IMR-90 (cell line): ENCODE measurements at regions not wholly inside any gene's neighbourhood (a gene's known extent, or its start where the extent isn't known, plus 50 kb on each side); places are given as distances from the start of the nearest gene placed in this dataset.

ENCODE experiments used
- ATAC-seq: fragments of 200-7000 bp; cut with Tn5 transposase; 2 replicates; pipeline ENCODE4 v1.9.1; 2020; ENCODE audit warnings: low read depth, mild to moderate bottlenecking, moderate library complexity
- BruUV-seq: library from RNA; stranded (reverse); fragments of 400-500 nt; replicated peaks from 2 replicates; lab custom pipeline; 2021; lab: Mats Ljungman, UMichigan
- CTCF ChIA-PET: fragments of 300-600 bp; formaldehyde crosslinking; extraction: SDS; loops from one replicate; lab custom pipeline; 2021; ENCODE audit warnings: antibody characterized with exemption; lab: Yijun Ruan, JAX
- POLR2A ChIA-PET: fragments of 300-600 bp; sonication (Branson Sonifier 250); formaldehyde crosslinking; loops from one replicate; lab custom pipeline; 2022; ENCODE audit warnings: antibody characterized with exemption; ENCODE audit not compliant: unreplicated experiment; lab: Charles Lee
- DNase-seq: peaks from one replicate; pipeline ENCODE4 v3.0.0; 2013
- H2AFZ ChIP-seq: replicated peaks from 2 replicates; pipeline ENCODE3; 2013; ENCODE audit warnings: low read length, mild to moderate bottlenecking; ENCODE audit not compliant: poor library complexity
- H2AK5ac ChIP-seq: 2 replicates; pipeline ENCODE4 v1.6.1; 2013; ENCODE audit warnings: low read depth, low read length, inconsistent platforms
- H2AK9ac ChIP-seq: replicated peaks from 2 replicates; pipeline ENCODE3; 2013; ENCODE audit warnings: mild to moderate bottlenecking, low read depth, low read length, moderate library complexity; ENCODE audit not compliant: poor library complexity
- H2BK120ac ChIP-seq: 2 replicates; pipeline ENCODE4 v1.6.1; 2013; ENCODE audit warnings: low read depth, low read length, inconsistent platforms
- H2BK15ac ChIP-seq: 3 replicates; pipeline ENCODE4 v1.6.1; 2013; ENCODE audit warnings: low read depth, low read length, inconsistent platforms
- H2BK20ac ChIP-seq: 2 replicates; pipeline ENCODE4 v1.6.1; 2013; ENCODE audit warnings: low read depth, mild to moderate bottlenecking, inconsistent platforms, low read length, moderate library complexity
- H2BK5ac ChIP-seq: 2 replicates; pipeline ENCODE4 v1.6.1; 2013; ENCODE audit warnings: mild to moderate bottlenecking, low read depth, low read length, inconsistent platforms; ENCODE audit not compliant: poor library complexity, severe bottlenecking
- H3K14ac ChIP-seq: replicated peaks from 2 replicates; pipeline ENCODE4 v1.6.1; 2013; ENCODE audit warnings: low read depth, low read length, inconsistent platforms
- H3K18ac ChIP-seq: 2 replicates; pipeline ENCODE4 v1.6.1; 2013; ENCODE audit warnings: low read depth, low read length, control low read depth
- H3K23ac ChIP-seq: 2 replicates; pipeline ENCODE4 v1.6.1; 2013; ENCODE audit warnings: low read depth, low read length, inconsistent platforms
- H3K27ac ChIP-seq: 2 replicates; pipeline ENCODE4 v1.5.1; 2013; ENCODE audit warnings: mild to moderate bottlenecking, control low read depth, low read length; ENCODE audit not compliant: insufficient read depth
- H3K27me3 ChIP-seq: 2 replicates; pipeline ENCODE4 v1.6.1; 2013; ENCODE audit warnings: low read length; ENCODE audit not compliant: control insufficient read depth, insufficient read depth
- H3K36me3 ChIP-seq: 2 replicates; pipeline ENCODE4 v1.6.1; 2013; ENCODE audit warnings: low read length, mixed read lengths; ENCODE audit not compliant: control insufficient read depth, insufficient read depth
- H3K4ac ChIP-seq: 2 replicates; pipeline ENCODE4 v1.6.1; 2013; ENCODE audit warnings: low read depth, low read length, inconsistent platforms
- H3K4me1 ChIP-seq: 2 replicates; pipeline ENCODE4 v1.6.1; 2013; ENCODE audit warnings: low read length, mixed read lengths; ENCODE audit not compliant: control insufficient read depth, insufficient read depth
- H3K4me2 ChIP-seq: 2 replicates; pipeline ENCODE4 v1.6.1; 2013; ENCODE audit warnings: low read depth, mild to moderate bottlenecking, control low read depth, low read length, moderate library complexity
- H3K4me3 ChIP-seq: 2 replicates; pipeline ENCODE4 v1.5.1; 2013; ENCODE audit warnings: low read depth, mild to moderate bottlenecking, control low read depth, low read length, moderate library complexity; ENCODE audit not compliant: insufficient read depth
- H3K56ac ChIP-seq: 2 replicates; pipeline ENCODE4 v1.6.1; 2013; ENCODE audit warnings: low read length, inconsistent platforms; ENCODE audit not compliant: insufficient read depth; ENCODE audit errors: extremely low read depth
- H3K79me1 ChIP-seq, 2 experiments: 2 replicates each; pipeline ENCODE4 v1.6.1; 2013; ENCODE audit warnings: low read length in 2 of 2, inconsistent platforms in 1 of 2, low read depth in 1 of 2
- H3K9ac ChIP-seq: 2 replicates; pipeline ENCODE4 v1.6.1; 2013; ENCODE audit warnings: low read depth, low read length, control low read depth
- H3K9me1 ChIP-seq: 2 replicates; pipeline ENCODE4 v1.6.1; 2013; ENCODE audit warnings: low read length, inconsistent platforms; ENCODE audit not compliant: insufficient read depth
- H3K9me3 ChIP-seq: 2 replicates; pipeline ENCODE4 v1.6.1; 2013; ENCODE audit warnings: low read length; ENCODE audit not compliant: control insufficient read depth, insufficient read depth
- H4K20me1 ChIP-seq: 2 replicates; pipeline ENCODE4 v1.6.1; 2013; ENCODE audit warnings: low read length, inconsistent platforms; ENCODE audit not compliant: insufficient read depth
- H4K5ac ChIP-seq: 2 replicates; pipeline ENCODE4 v1.6.1; 2013; ENCODE audit warnings: mild to moderate bottlenecking, low read depth, low read length, control low read depth
- H4K8ac ChIP-seq, 2 experiments: 2 replicates each; pipeline ENCODE4 v1.6.1; 2013; ENCODE audit warnings: low read depth in 2 of 2, low read length in 2 of 2, control low read depth in 1 of 2, inconsistent platforms in 1 of 2
- H4K91ac ChIP-seq: 2 replicates; pipeline ENCODE4 v1.6.1; 2013; ENCODE audit warnings: low read depth, low read length, inconsistent platforms; ENCODE audit not compliant: insufficient read depth
- BHLHE40 ChIP-seq: fragments of 150-350 bp; IDR thresholded peaks from 2 replicates; pipeline ENCODE4 v1.6.1; 2016; ENCODE audit warnings: mild to moderate bottlenecking, low read depth, low read length
- CEBPB ChIP-seq: IDR thresholded peaks from 2 replicates; pipeline ENCODE4 v1.6.1; 2012; ENCODE audit warnings: low read depth, low read length, improper control_type of control experiment
- CHD1 ChIP-seq: IDR thresholded peaks from 2 replicates; pipeline ENCODE4 v1.6.1; 2012; ENCODE audit warnings: low read depth, low read length, improper control_type of control experiment
- CTCF ChIP-seq: conservative IDR thresholded peaks from 2 replicates; pipeline ENCODE4 v1.5.1; 2012; ENCODE audit warnings: mild to moderate bottlenecking, low read depth, low read length, improper control_type of control experiment
- ELK1 ChIP-seq: fragments of 150-350 bp; IDR thresholded peaks from 2 replicates; pipeline ENCODE4 v1.6.1; 2016; ENCODE audit warnings: low read depth, mild to moderate bottlenecking, low read length, moderate library complexity, borderline replicate concordance
- FOS ChIP-seq: fragments of 150-350 bp; IDR thresholded peaks from 2 replicates; pipeline ENCODE4 v1.6.1; 2016; ENCODE audit warnings: low read depth, low read length
- MAFK ChIP-seq: IDR thresholded peaks from 2 replicates; pipeline ENCODE4 v1.6.1; 2012; ENCODE audit warnings: low read depth, low read length, improper control_type of control experiment
- MAZ ChIP-seq: IDR thresholded peaks from 2 replicates; pipeline ENCODE4 v1.6.1; 2012; ENCODE audit warnings: low read depth, mild to moderate bottlenecking, low read length, improper control_type of control experiment, moderate library complexity, borderline replicate concordance
- MXI1 ChIP-seq: IDR thresholded peaks from 2 replicates; pipeline ENCODE4 v1.6.1; 2012; ENCODE audit warnings: low read depth, mild to moderate bottlenecking, low read length, moderate library complexity, borderline replicate concordance
- NFE2L2 ChIP-seq: fragments of 150-350 bp; IDR thresholded peaks from 2 replicates; pipeline ENCODE4 v1.6.1; 2016; ENCODE audit warnings: low read depth, mild to moderate bottlenecking, low read length
- POLR2A ChIP-seq: IDR thresholded peaks from 2 replicates; pipeline ENCODE4 v1.6.1; 2012; ENCODE audit warnings: mild to moderate bottlenecking, low read depth, low read length
- RAD21 ChIP-seq: IDR thresholded peaks from 2 replicates; pipeline ENCODE4 v1.6.1; 2012; ENCODE audit warnings: low read length, improper control_type of control experiment
- RFX5 ChIP-seq: IDR thresholded peaks from 2 replicates; pipeline ENCODE4 v1.8.0; 2012; ENCODE audit warnings: low read depth, mild to moderate bottlenecking, low read length, moderate library complexity
- SMC3 ChIP-seq: fragments of 150-350 bp; IDR thresholded peaks from 2 replicates; pipeline ENCODE4 v1.6.1; 2016; ENCODE audit warnings: low read depth, mild to moderate bottlenecking, antibody characterized with exemption, low read length, moderate library complexity
- WGBS, 2 experiments: methylation state at CpG; one replicate each; pipeline versions ENCODE4 v1.1.5 to v1.1.7; 2013; ENCODE audit warnings: missing lambda C conversion rate in 2 of 2; ENCODE audit not compliant: insufficient read length in 1 of 2; ENCODE audit errors: extremely low coverage in 2 of 2; 5-methylcytosine and 5-hydroxymethylcytosine counted together
- dilution Hi-C: fragments of 300-500 bp; cut with HindIII; formaldehyde crosslinking; loops from one replicate; pipeline ENCODE4 v1.14.3; 2018; ENCODE audit warnings: low sequenced_read_pairs; ENCODE audit not compliant: unreplicated experiment
- in situ Hi-C: fragments of 300-500 bp; cut with MboI; formaldehyde crosslinking; loops from 3 replicates; pipeline ENCODE4 v1.14.3; 2019; ENCODE audit warnings: low sequenced_read_pairs, inconsistent platforms, mixed read lengths
- intact Hi-C: fragments of 100-400 bp; cut with micrococcal nuclease; formaldehyde crosslinking; loops from 2 replicates; pipeline ENCODE4 v1.10.0; 2022

- ATAC-seq (no peak), DNase-seq (no peak)
- Histone ChIP-seq H3K9me3 (no peaks in the 10 kb centered on the region), H2BK120ac (no peak overlapping the region), H3K23ac (no peak overlapping the region), H3K56ac (no peak overlapping the region), H3K4me3 (no peak overlapping the region), H2AK5ac (no peak overlapping the region), H3K36me3 (no peaks in the 10 kb centered on the region), H3K27me3 (no peaks in the 10 kb centered on the region), H4K20me1 (no peaks in the 10 kb centered on the region), H2BK20ac (no peak overlapping the region), H3K27ac (no peak overlapping the region), H3K4me1 (no peaks in the 10 kb centered on the region), H4K8ac (no peak overlapping the region), H4K5ac (no peak overlapping the region), H2AFZ (no peak overlapping the region), H2BK15ac (no peak overlapping the region), H2AK9ac (no peak overlapping the region), H3K4ac (no peak overlapping the region), H2BK5ac (no peak overlapping the region), H3K18ac (no peak overlapping the region), H3K9ac (no peak overlapping the region), H3K14ac (no peak overlapping the region), H3K9me1 (no peaks in the 10 kb centered on the region), H3K4me2 (no peak overlapping the region), H3K79me1 (no peaks in the 10 kb centered on the region), H4K91ac (no peak overlapping the region)
- POLR2A ChIA-PET, result no interaction called here
- intact Hi-C loops (no loop called here), dilution Hi-C loops (no loop called here), in situ Hi-C loops (no loop called here)
- TF ChIP-seq MAZ (no peak), MXI1 (no peak), CTCF (no peak), CEBPB (no peak), FOS (no peak), RAD21 (no peak), NFE2L2 (no peak), MAFK (no peak), SMC3 (no peak), RFX5 (no peak), CHD1 (no peak), POLR2A (no peak), ELK1 (no peak), BHLHE40 (no peak)
- no CpG with 5 or more reads among the region's 4 CpGs for WGBS, 2 experiments
- no TSS peak for BruUV-seq
- CTCF ChIA-PET, result no interaction called here
Observed at GRCh38 chr12:111111681-111112080, 191.3 kb upstream of the MYL2 start.
